Sigmoid colon (tissue), 4 donors: ENCODE measurements at regions not wholly inside any gene's neighbourhood (a gene's known extent, or its start where the extent isn't known, plus 50 kb on each side); places are given as distances from the start of the nearest gene placed in this dataset.

Source experiments
- POLR2A ChIP-seq, 2 donors: fragments of 450-650 bp; IDR thresholded peaks; one replicate each; pipeline ENCODE4 v1.6.1; 2016; ENCODE audit warnings: antibody characterized with exemption in 2 of 2, mild to moderate bottlenecking in 2 of 2, moderate library complexity in 2 of 2
- POLR2AphosphoS5 ChIP-seq, 4 donors: sonication (generic); formaldehyde crosslinking; IDR thresholded peaks; one replicate each; pipeline ENCODE4 v1.6.1; 2017; ENCODE audit warnings: antibody characterized with exemption in 4 of 4
- TF ChIP-seq, protein P1 (sequence below), 4 experiments: fragments of 450-650 bp in 3 of 4; fragments of 200-600 bp in 1 of 4; IDR thresholded peaks; one replicate each; pipeline ENCODE4 v1.5.1; 2016 to 2019; ENCODE audit warnings: antibody characterized with exemption in 4 of 4, mild to moderate bottlenecking in 3 of 4, moderate library complexity in 2 of 4

DNA sequence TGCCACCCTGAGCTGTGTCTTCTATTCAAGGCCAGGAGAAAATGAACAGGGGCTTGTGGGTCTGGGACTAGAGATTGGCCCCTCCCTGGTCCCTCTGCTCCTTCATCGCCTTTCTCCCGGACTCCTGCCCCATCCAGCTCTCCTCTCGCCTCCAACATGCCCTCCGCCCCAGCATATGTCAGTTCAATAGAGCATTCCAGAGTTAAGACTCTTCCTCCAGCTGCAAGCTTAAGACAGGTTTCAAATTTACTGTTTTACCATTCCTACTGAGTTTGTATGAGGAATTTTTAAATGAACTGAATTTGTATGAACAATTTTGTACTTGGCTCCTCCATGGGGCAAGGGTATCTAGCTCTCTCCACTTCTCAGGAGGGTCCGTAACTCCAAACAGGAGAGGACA lies 195.6 kb downstream of the TBC1D2B start:
- TF ChIP-seq POLR2AphosphoS5 (IDR thresholded peaks at IDR 0.05) (no peak), POLR2A (IDR thresholded peaks at IDR 0.05) (no peak)
- TF ChIP-seq, protein P1, sequence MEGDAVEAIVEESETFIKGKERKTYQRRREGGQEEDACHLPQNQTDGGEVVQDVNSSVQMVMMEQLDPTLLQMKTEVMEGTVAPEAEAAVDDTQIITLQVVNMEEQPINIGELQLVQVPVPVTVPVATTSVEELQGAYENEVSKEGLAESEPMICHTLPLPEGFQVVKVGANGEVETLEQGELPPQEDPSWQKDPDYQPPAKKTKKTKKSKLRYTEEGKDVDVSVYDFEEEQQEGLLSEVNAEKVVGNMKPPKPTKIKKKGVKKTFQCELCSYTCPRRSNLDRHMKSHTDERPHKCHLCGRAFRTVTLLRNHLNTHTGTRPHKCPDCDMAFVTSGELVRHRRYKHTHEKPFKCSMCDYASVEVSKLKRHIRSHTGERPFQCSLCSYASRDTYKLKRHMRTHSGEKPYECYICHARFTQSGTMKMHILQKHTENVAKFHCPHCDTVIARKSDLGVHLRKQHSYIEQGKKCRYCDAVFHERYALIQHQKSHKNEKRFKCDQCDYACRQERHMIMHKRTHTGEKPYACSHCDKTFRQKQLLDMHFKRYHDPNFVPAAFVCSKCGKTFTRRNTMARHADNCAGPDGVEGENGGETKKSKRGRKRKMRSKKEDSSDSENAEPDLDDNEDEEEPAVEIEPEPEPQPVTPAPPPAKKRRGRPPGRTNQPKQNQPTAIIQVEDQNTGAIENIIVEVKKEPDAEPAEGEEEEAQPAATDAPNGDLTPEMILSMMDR (IDR thresholded peaks at IDR 0.05) = no peak
